ENCODE measurements at regions not wholly inside any gene's neighbourhood (a gene's known extent, or its start where the extent isn't known, plus 50 kb on each side); places are given as distances from the start of the nearest gene placed in this dataset.
A peak's percentile ranks its signal among the peaks of the same experiment; 100 is the strongest.

DNA sequence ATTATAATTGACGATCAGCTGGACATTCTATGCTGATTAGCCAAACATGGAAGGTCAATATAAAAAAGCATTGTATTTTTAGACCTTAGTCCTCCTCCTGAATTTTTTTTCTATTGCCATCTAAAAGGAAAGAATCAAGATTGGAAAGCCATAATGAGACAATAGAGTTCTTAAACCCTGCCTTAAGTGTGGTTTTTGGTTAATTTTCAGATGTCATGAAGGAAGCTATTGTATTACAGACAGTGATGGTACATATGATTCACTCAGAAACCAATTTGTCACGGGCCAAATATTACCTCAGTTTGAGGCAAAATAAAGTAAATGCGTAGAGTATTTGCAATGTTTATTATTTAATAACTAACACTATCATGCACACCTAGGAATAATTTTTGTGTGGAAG, 1164.0 kb upstream of the RAG2 start:
- no peak for DNase-seq (ENCODE audit: low spot score)

DNA sequence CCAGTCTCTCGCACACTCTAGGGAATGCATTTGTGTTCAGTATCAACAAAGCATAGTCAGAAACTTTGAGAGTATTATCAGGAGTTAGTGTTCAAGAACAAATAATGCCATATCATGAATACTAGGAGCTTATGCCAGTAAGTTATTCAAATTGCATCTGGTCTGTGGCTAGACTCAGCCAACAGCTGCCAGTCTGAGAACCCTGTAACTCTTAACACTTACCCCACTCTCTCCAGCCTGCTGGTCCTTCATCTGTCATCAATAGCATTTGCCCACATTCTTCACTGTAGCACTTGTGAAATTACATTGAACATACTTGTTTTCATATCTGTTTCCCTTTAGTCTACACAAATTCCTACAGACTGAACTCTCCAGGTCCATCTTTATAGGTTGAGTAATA, 1157.5 kb upstream of the RAG2 start:
- no peak for DNase-seq (ENCODE audit: low spot score)

- DNase-seq (ENCODE audit: low spot score) = no peak
Measured at GRCh38 chr11:37748641-37749040, 1150.6 kb upstream of the RAG2 start.

- no peak for DNase-seq (ENCODE audit: low spot score)
Measured at GRCh38 chr11:37747121-37747520, 1149.1 kb upstream of the RAG2 start.

GRCh38 chr11:37727371-37727770, 1129.3 kb upstream of the RAG2 start:
- no peak for DNase-seq (ENCODE audit: low spot score)

DNA sequence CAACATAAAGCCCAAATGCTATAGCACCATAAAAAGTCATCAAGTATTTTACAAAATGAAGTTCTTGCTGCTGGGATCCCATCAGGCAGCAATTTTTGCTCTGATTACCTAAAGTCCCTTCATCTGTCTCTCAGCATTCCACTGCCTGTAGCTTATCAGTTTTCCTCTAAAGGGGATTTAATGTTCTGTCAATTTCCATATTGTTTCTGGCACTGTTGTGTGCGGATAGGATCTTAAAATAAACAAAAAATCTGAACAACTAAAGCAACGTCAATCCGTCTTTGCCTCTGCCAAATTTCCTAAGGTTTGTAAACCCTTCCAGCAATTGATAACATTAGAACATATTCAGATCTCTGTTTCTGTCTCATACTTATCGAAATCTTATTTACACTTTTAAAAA, 1126.3 kb upstream of the RAG2 start:
- no peak for DNase-seq (ENCODE audit: low spot score)

DNA sequence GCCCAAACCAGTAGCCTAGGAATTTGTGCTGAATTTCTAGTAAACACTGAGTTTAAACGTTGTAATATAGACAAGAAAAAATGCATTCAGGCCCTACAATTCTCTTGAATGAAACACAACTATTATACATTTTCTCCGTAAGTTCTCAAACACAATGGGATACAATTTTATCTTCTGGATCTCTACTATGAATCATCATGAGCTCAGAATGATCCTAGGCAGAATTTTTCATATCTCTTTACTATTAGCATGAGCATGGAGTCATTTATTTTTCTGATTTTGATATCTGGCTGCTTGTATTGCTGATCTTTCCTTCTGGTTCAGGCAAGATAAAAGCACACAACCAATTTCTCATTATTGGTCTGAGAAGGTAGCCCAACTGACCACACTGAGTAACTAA, 1123.4 kb upstream of the RAG2 start:
- no peak for DNase-seq (ENCODE audit: low spot score)

- DNase-seq (ENCODE audit: low spot score) = no peak
Measured at GRCh38 chr11:37718431-37718999, 1120.5 kb upstream of the RAG2 start.

- no peak for DNase-seq (ENCODE audit: low spot score)
Measured at GRCh38 chr11:37712251-37712650, 1114.2 kb upstream of the RAG2 start.

GRCh38 chr11:37710031-37710430, 1112.0 kb upstream of the RAG2 start:
- peak; percentile 20 for DNase-seq (ENCODE audit: low spot score)

GRCh38 chr11:37704791-37705190, 1106.8 kb upstream of the RAG2 start:
- no peak for DNase-seq (ENCODE audit: low spot score)

DNA sequence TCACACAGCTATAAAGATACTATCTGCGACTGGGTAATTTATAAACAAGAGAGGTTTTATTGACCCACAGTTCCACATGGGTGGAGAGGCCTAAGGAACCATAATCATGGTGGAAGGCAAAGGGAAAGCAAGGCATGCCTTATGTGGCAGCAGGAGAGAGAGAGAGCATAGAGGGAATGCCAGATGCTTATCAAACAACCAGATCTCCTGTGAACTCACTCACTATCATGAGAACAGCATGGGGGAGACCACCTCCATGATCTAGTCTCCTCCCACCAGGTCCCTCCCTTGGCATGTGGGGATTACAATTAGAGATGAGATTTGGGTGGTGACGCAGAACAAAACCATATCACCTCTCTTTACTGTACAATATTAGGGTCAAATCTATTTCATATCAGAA, 1101.6 kb upstream of the RAG2 start:
- no peak for DNase-seq (ENCODE audit: low spot score)

DNA sequence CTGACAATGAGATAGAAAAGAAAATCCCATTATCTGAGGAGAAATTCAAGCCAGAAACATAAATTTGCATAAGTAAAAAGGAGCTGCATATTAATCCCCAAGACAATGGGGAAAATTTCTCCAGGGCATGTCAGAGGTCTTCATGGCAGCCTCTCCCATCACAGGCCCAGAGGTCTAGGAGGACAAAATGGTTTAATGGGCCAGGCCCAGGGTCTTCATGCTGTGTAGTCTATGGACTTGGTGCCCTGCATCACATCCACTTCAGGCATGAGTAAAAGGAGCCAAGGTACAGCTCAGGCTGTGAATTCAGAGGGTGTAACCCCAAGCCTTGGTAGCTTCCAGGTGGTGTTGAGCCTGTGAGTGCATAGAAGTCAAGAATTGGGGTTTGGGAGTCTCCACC, 1097.2 kb upstream of the RAG2 start:
- no peak for DNase-seq (ENCODE audit: low spot score)

- DNase-seq (ENCODE audit: low spot score) = no peak
Measured at GRCh38 chr11:37689951-37690350, 1091.9 kb upstream of the RAG2 start.

DNA sequence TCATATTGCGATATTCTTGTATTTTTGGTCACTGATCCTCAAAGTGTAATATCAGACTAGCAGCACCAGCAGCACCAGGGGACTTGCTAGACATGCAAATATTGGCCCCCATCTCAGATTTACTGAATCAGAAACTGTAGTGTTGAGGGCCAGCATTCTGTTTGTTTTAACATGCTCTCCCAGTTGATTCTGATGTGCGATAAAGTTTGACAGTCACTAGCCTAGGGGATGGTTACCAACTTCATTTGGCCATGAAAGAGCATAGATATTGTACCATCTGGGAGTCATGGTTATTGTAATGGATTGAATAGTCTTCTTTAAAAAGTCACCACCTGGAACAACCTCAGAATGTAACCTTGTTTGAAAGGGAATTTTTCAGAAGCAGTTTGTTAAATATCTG, 1090.4 kb upstream of the RAG2 start:
- no peak for DNase-seq (ENCODE audit: low spot score)

- no peak for DNase-seq (ENCODE audit: low spot score)
Measured at GRCh38 chr11:37687130-37687529, 1089.1 kb upstream of the RAG2 start.

GRCh38 chr11:37671321-37671720, 1073.3 kb upstream of the RAG2 start:
- DNase-seq (ENCODE audit: low spot score) = no peak

DNA sequence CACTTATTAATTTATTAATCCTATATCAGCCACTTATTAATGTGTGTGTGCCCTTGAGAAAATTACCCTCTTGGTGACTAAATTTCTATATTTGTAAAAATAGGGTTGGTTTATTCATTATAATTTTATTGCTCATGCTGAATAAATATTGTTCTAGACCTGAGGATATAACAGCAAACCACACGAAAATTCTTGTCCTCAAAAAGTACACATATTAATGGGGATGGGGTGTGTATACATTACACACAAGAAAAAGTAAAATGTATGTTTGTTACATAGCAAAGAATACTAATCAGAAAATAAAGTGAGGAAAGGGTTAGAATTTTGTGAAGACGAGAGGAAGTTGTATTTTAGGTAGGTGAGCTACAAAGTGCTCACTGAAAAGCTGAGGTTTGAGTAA, 1068.9 kb upstream of the RAG2 start:
- no peak for DNase-seq (ENCODE audit: low spot score)

GRCh38 chr11:37657645-37658044, 1059.6 kb upstream of the RAG2 start:
- no peak for DNase-seq (ENCODE audit: low spot score)

- DNase-seq (ENCODE audit: low spot score) = no peak
Measured at GRCh38 chr11:37647767-37648166, 1049.7 kb upstream of the RAG2 start.

DNA sequence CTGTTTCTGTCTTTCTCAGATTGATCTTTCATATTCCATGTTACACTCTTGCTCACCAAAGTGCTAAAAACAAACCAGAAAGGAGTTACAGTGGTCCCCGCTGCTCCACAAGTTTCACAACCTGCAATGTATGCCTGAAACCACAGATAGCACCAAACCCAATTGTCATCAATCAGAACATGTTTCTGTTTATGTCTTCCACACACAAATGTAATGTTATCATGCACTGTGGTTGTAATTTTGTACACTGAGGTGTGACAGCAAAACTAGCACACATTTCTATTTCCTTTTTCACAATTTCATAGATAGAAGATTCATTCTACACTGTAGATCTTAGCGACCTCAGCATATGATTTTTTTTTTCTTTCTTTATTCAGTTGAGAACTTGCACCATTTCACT, 1045.9 kb upstream of the RAG2 start:
- no peak for DNase-seq (ENCODE audit: low spot score)

DNA sequence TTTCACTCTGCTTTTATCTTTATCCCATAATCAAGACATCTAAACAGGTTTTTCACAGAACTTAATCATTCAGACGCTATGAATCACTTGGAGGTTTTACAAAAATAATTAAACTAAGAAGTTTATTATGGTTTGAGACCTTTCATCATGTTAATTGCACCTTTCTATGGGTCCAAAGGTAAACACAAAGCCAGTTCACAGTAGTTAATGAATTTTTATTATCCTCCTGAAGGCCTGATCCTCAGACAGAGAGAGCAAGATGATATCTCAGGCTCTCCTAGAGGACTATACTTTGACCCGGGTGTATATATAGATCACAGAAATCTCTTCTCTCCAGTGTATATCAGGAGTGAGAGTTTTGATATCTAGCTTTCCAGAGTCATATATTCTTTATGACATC, 1044.3 kb upstream of the RAG2 start:
- no peak for DNase-seq (ENCODE audit: low spot score)

- DNase-seq (ENCODE audit: low spot score) = no peak
Measured at GRCh38 chr11:37632748-37633147, 1034.7 kb upstream of the RAG2 start.

DNA sequence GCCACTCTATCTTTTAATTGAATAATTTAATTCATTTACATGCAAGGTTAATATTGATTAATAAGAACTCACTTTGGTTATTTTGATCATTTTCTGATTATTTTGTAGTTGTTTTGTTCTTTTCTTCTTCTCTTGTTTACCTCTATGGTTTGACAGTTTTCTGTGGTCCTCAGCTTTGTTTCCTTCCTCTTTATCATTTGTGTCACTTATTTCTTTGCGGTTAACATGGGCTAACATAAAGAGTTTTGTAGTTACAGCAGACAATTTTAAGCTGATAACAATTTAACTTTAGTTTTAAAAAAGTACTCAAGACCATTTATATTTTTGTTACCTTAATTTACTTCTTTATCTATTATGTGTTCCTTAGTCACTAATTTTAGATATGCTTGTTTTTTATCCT, 1032.8 kb upstream of the RAG2 start:
- DNase-seq (ENCODE audit: low spot score) = no peak

DNA sequence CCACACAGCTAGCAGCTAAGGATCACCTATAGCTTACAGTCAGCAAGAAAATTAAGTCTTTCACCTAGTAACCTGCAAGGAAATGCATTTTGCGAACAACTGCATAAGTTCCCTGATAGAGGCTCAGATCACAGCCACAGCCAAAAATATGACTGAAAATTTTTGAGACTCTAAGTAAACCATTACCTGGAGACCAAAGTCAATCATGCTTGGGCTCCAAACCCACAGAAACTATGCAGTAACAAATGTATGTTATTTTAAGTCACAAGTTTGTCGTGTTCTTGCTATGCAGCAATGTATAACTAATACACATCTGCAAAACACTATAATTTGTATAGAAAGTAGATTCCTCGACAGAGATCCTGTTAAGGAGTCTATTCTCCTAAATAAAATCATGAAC, 1025.7 kb upstream of the RAG2 start:
- no peak for DNase-seq (ENCODE audit: low spot score)
